ENCODE measurements at regions not wholly inside any gene's neighbourhood (a gene's known extent, or its start where the extent isn't known, plus 50 kb on each side); places are given as distances from the start of the nearest gene placed in this dataset.

DNA sequence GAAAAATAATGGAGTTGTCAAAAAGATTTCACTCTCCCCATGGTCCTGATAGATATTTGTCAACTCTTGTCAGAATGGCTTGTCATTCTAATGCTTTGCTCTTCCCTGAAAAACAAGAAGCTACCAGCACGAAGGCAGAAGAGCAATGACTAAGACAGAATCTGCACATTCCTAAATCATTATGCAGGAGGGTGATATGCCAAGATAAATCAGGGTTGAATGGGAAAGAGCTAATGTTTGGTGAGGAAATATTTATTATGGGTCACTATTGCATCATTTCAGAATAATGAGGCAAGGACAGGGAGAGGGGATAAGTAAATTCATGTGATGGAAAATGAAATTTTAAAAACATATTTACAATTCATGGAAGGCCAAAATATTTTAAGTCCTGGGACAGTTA is 297.5 kb upstream of the XYLT1 start:
- TF ChIP-seq POLR2A (IDR thresholded peaks at IDR 0.05; ENCODE audit: low read depth) (no peak), EP300 (IDR thresholded peaks at IDR 0.05) (no peak)
